ENCODE measurements at regions not wholly inside any gene's neighbourhood (a gene's known extent, or its start where the extent isn't known, plus 50 kb on each side); places are given as distances from the start of the nearest gene placed in this dataset.

- no peaks in the 10 kb centered on the region for H3K4me1 ChIP-seq (ENCODE audit: control insufficient read depth, extremely low read depth, insufficient read depth, low read length)
- no peak overlapping the region for H2AFZ ChIP-seq (ENCODE audit: control insufficient read depth, low read length)
- H4K20me1 ChIP-seq (ENCODE audit: control insufficient read depth, extremely low read depth, insufficient read depth, low read length): no peaks in the 10 kb centered on the region
- no peak overlapping the region for H3K4me2 ChIP-seq (ENCODE audit: control insufficient read depth, extremely low read depth, insufficient read depth, low read depth, low read length)
- no peak for DNase-seq (ENCODE audit: low read depth, low spot score)
- FAIRE-seq: no peak
- H3K9ac ChIP-seq (ENCODE audit: control insufficient read depth, extremely low read depth, insufficient read depth, low read length): no peak overlapping the region
- H3K36me3 ChIP-seq (ENCODE audit: control insufficient read depth in 2 of 2, extremely low read depth in 1 of 2, insufficient read depth in 2 of 2, low read length in 2 of 2): no peaks in the 10 kb centered on the region
- TF ChIP-seq EZH2 (IDR thresholded peaks at IDR 0.05; ENCODE audit: low read length) (no peak), CTCF (optimal IDR thresholded peaks at IDR 0.05 in 1 of 3, IDR thresholded peaks at IDR 0.05 in 1 of 3, conservative IDR thresholded peaks at IDR 0.05 in 1 of 3; ENCODE audit: extremely low read depth in 1 of 3, insufficient read depth in 2 of 3, low read length in 3 of 3) (no peak)
- dilution Hi-C loops (cut with MboI; ENCODE audit: extremely low pct_ligation_motif_present, low sequenced_read_pairs): no loop called here
- no peaks in the 10 kb centered on the region for H3K9me3 ChIP-seq (ENCODE audit: control insufficient read depth, low read depth, low read length)
- no peaks in the 10 kb centered on the region for H3K79me2 ChIP-seq (ENCODE audit: control insufficient read depth, insufficient read depth, low read length)
- no peak overlapping the region for H3K4me3 ChIP-seq (ENCODE audit: control insufficient read depth in 2 of 3, extremely low read depth in 1 of 3, insufficient read depth in 2 of 3, low read depth in 1 of 3, low read length in 3 of 3)
- no peaks in the 10 kb centered on the region for H3K9me1 ChIP-seq (ENCODE audit: control insufficient read depth, extremely low read depth, insufficient read depth, low read length)
- no peak overlapping the region for H3K27ac ChIP-seq (ENCODE audit: control insufficient read depth, insufficient read depth, low read length)
- no peaks in the 10 kb centered on the region for H3K27me3 ChIP-seq (ENCODE audit: control insufficient read depth, extremely low read depth, insufficient read depth, low read length)
Measured at GRCh38 chr5:118518720-118519119, 469.6 kb downstream of the DTWD2 start.

GRCh38 chr5:118511846-118512245 is 476.5 kb downstream of the DTWD2 start:
- dilution Hi-C loops (cut with MboI; ENCODE audit: extremely low pct_ligation_motif_present, low sequenced_read_pairs): no loop called here
- Histone ChIP-seq H3K4me3 (ENCODE audit: control insufficient read depth in 2 of 3, extremely low read depth in 1 of 3, insufficient read depth in 2 of 3, low read depth in 1 of 3, low read length in 3 of 3) (no peak overlapping the region), H3K9me3 (ENCODE audit: control insufficient read depth, low read depth, low read length) (no peaks in the 10 kb centered on the region), H3K4me1 (ENCODE audit: control insufficient read depth, extremely low read depth, insufficient read depth, low read length) (no peaks in the 10 kb centered on the region), H2AFZ (ENCODE audit: control insufficient read depth, low read length) (no peak overlapping the region), H3K36me3 (ENCODE audit: control insufficient read depth in 2 of 2, extremely low read depth in 1 of 2, insufficient read depth in 2 of 2, low read length in 2 of 2) (no peaks in the 10 kb centered on the region), H3K79me2 (ENCODE audit: control insufficient read depth, insufficient read depth, low read length) (no peaks in the 10 kb centered on the region), H3K9me1 (ENCODE audit: control insufficient read depth, extremely low read depth, insufficient read depth, low read length) (no peaks in the 10 kb centered on the region), H4K20me1 (ENCODE audit: control insufficient read depth, extremely low read depth, insufficient read depth, low read length) (no peaks in the 10 kb centered on the region), H3K27ac (ENCODE audit: control insufficient read depth, insufficient read depth, low read length) (no peak overlapping the region), H3K27me3 (ENCODE audit: control insufficient read depth, extremely low read depth, insufficient read depth, low read length) (no peaks in the 10 kb centered on the region), H3K9ac (ENCODE audit: control insufficient read depth, extremely low read depth, insufficient read depth, low read length) (no peak overlapping the region), H3K4me2 (ENCODE audit: control insufficient read depth, extremely low read depth, insufficient read depth, low read depth, low read length) (no peak overlapping the region)
- no peak for TF ChIP-seq CTCF (optimal IDR thresholded peaks at IDR 0.05 in 1 of 3, IDR thresholded peaks at IDR 0.05 in 1 of 3, conservative IDR thresholded peaks at IDR 0.05 in 1 of 3; ENCODE audit: extremely low read depth in 1 of 3, insufficient read depth in 2 of 3, low read length in 3 of 3)
- no peak for TF ChIP-seq EZH2 (IDR thresholded peaks at IDR 0.05; ENCODE audit: low read length)
- FAIRE-seq (no peak), DNase-seq (ENCODE audit: low read depth, low spot score) (no peak)

Data from keratinocyte (primary cell).